GM23248 (cell line): ENCODE measurements at regions not wholly inside any gene's neighbourhood (a gene's known extent, or its start where the extent isn't known, plus 50 kb on each side); places are given as distances from the start of the nearest gene placed in this dataset.

Experiments used
- DNase-seq: peaks from one replicate; pipeline ENCODE4 v3.0.0-alpha.2; 2015
- H2AFZ ChIP-seq: fragments of 200-600 bp; sonication (generic); 2 replicates; pipeline ENCODE4 v1.6.1; 2016; ENCODE audit warnings: antibody characterized with exemption
- H3F3A ChIP-seq: fragments of 200-600 bp; sonication (generic); 2 replicates; pipeline ENCODE4 v1.6.1; 2016; ENCODE audit warnings: mild to moderate bottlenecking, antibody characterized with exemption, mixed run types; ENCODE audit not compliant: insufficient read depth
- H3K27ac ChIP-seq: fragments of 200-600 bp; sonication (generic); 2 replicates; pipeline ENCODE4 v1.5.1; 2016; ENCODE audit warnings: mild to moderate bottlenecking
- H3K27me3 ChIP-seq: fragments of 200-600 bp; sonication (generic); replicated peaks from 2 replicates; pipeline ENCODE4 v1.6.1; 2016; ENCODE audit warnings: mild to moderate bottlenecking; ENCODE audit not compliant: insufficient read depth
- H3K36me3 ChIP-seq: fragments of 200-600 bp; sonication (generic); 2 replicates; pipeline ENCODE4 v1.6.1; 2016; ENCODE audit warnings: low read depth, mild to moderate bottlenecking
- H3K4me1 ChIP-seq: fragments of 200-600 bp; sonication (generic); 2 replicates; pipeline ENCODE4 v1.6.1; 2016; ENCODE audit warnings: mild to moderate bottlenecking; ENCODE audit not compliant: insufficient read depth
- H3K4me2 ChIP-seq: fragments of 200-600 bp; sonication (generic); one replicate; pipeline ENCODE4 v1.6.1; 2016; ENCODE audit warnings: mild to moderate bottlenecking; ENCODE audit not compliant: unreplicated experiment
- H3K4me3 ChIP-seq: fragments of 200-600 bp; sonication (generic); 2 replicates; pipeline ENCODE4 v1.5.1; 2016; ENCODE audit warnings: mild to moderate bottlenecking
- H3K79me2 ChIP-seq: fragments of 200-600 bp; sonication (generic); 2 replicates; pipeline ENCODE4 v1.6.1; 2016; ENCODE audit warnings: mild to moderate bottlenecking; ENCODE audit not compliant: insufficient read depth
- H3K9ac ChIP-seq: fragments of 200-600 bp; sonication (generic); 2 replicates; pipeline ENCODE4 v1.6.1; 2016; ENCODE audit warnings: mild to moderate bottlenecking
- H3K9me2 ChIP-seq: fragments of 200-600 bp; sonication (generic); 2 replicates; pipeline ENCODE4 v1.6.1; 2016; ENCODE audit warnings: mixed run types, mild to moderate bottlenecking, moderate library complexity; ENCODE audit not compliant: insufficient read depth
- H3K9me3 ChIP-seq: fragments of 200-600 bp; sonication (generic); one replicate; pipeline ENCODE4 v1.6.1; 2017; ENCODE audit warnings: low read depth
- H4K20me1 ChIP-seq: fragments of 200-600 bp; sonication (generic); 2 replicates; pipeline ENCODE4 v1.6.0; 2016; ENCODE audit not compliant: insufficient read depth
- EZH2 ChIP-seq: fragments of 200-600 bp; sonication (generic); IDR thresholded peaks from 2 replicates; pipeline ENCODE4 v1.6.1; 2018; ENCODE audit warnings: antibody characterized with exemption, mild to moderate bottlenecking; ENCODE audit not compliant: insufficient read depth, poor library complexity, severe bottlenecking
- EZH2phosphoT487 ChIP-seq: fragments of 200-600 bp; sonication (generic); IDR thresholded peaks from 2 replicates; pipeline ENCODE4 v1.6.1; 2018; ENCODE audit warnings: antibody characterized with exemption, moderate library complexity, mild to moderate bottlenecking, low read depth; ENCODE audit not compliant: insufficient read depth
- WGBS, 2 experiments: methylation state at CpG; one replicate each; pipeline ENCODE4 v1.1.6; 2015 to 2017; ENCODE audit warnings: low lambda C conversion rate in 2 of 2, low coverage in 1 of 2; ENCODE audit errors: missing lambda C conversion rate in 2 of 2; 5-methylcytosine and 5-hydroxymethylcytosine counted together
- in situ Hi-C: fragments of 300-500 bp; cut with MboI; formaldehyde crosslinking; loops from 2 replicates; pipeline ENCODE4 v1.15.0; 2020

DNA sequence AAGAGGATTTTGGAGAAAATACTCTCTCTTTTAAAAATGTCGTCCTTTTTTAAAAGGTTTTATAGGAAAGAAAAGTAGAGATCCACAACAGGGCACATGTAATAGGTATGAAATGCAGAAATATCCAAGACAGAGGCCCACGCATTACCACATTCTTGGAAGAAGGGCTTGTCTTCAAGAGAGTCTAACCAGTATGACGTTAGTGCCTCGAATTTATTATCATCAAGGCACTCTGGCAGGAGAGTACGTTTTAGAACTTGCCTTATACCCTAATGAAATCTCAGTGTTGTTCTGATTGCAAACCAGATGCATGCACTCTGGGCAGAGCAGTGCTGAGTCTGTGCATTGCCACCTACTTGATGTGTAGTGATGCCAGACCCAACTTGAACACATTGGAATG is 342.6 kb upstream of the NFE2L3 start:
- in situ Hi-C loops, result no loop called here
- no peak overlapping the region for H3K9ac ChIP-seq

DNA sequence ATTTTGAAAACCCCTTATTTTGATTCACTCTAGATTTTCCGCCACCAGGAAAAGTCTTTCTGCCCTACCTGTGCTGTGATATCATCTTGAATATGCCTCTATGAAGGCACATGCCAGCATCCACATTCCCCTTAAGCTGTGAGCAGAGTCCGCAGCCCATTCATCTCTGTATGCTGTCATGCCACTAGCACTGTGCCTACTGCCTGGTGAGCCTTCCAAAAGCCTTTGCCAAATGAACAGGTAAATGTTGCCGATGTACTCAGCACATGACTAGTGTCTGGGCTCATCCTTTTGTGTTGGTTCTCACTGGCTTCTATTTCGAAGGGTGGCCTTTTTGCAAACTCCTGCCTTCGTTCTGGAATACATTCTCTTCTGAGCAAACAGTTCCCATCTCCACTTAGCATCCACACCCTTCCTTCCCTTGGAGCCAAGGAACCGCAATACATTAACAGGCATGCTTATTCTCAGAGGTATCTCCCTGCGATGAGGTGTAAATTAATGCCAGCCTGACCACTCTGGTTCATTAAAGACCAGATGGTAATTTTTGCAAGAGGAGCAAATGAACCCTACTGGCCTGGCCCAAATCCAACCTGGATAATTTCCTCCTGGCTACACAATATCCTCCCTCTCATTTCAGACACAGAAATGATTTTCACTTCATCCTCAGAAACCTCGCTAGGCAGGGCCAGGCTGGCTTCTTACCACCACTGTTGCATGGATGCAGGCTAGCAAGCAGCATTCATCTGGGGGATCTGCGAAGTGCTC is 339.7 kb upstream of the NFE2L3 start:
- H3K9me3 ChIP-seq, result no peaks in the 10 kb centered on the region
- no peak overlapping the region for H3K9ac ChIP-seq
- H3K9me2 ChIP-seq, result no peaks in the 10 kb centered on the region
- TF ChIP-seq EZH2 (no peak), EZH2phosphoT487 (no peak)
- H4K20me1 ChIP-seq, result no peaks in the 10 kb centered on the region
- H3F3A ChIP-seq, result no peaks in the 10 kb centered on the region
- no peaks in the 10 kb centered on the region for H3K36me3 ChIP-seq
- 54 to 56% methylated on average over 9 of the region's 9 CpGs for WGBS, 2 experiments
- H3K79me2 ChIP-seq, result no peaks in the 10 kb centered on the region
- H3K27me3 ChIP-seq, result no peaks in the 10 kb centered on the region
- no peaks in the 10 kb centered on the region for H3K4me1 ChIP-seq
- DNase-seq, result no peak
- H3K4me2 ChIP-seq, result no peak overlapping the region
- in situ Hi-C loops, result no loop called here
- no peak overlapping the region for H2AFZ ChIP-seq
- no peak overlapping the region for H3K27ac ChIP-seq
- H3K4me3 ChIP-seq, result no peak overlapping the region

More for the DNA sequence above, 342.6 kb upstream of the NFE2L3 start:
- no peak overlapping the region for H3K4me3 ChIP-seq
- H3K9me3 ChIP-seq, result no peaks in the 10 kb centered on the region
- WGBS, 2 experiments, result 53 to 76% methylated on average over 5 of the region's 5 CpGs
- no peaks in the 10 kb centered on the region for H3K36me3 ChIP-seq
- no peaks in the 10 kb centered on the region for H3K9me2 ChIP-seq
- no peaks in the 10 kb centered on the region for H3K79me2 ChIP-seq
- H4K20me1 ChIP-seq, result no peaks in the 10 kb centered on the region
- no peaks in the 10 kb centered on the region; the same call in 1 of the 2 replicates for H3K27me3 ChIP-seq
- no peak overlapping the region for H2AFZ ChIP-seq
- no peak overlapping the region for H3K27ac ChIP-seq
- H3F3A ChIP-seq, result no peaks in the 10 kb centered on the region
- DNase-seq, result no peak
- TF ChIP-seq EZH2phosphoT487, result no peak
- no peak for TF ChIP-seq EZH2
- H3K4me2 ChIP-seq, result no peak overlapping the region
- peaks cover 4% of the 10 kb centered on the region; the same call in 1 of the 2 replicates for H3K4me1 ChIP-seq

DNA sequence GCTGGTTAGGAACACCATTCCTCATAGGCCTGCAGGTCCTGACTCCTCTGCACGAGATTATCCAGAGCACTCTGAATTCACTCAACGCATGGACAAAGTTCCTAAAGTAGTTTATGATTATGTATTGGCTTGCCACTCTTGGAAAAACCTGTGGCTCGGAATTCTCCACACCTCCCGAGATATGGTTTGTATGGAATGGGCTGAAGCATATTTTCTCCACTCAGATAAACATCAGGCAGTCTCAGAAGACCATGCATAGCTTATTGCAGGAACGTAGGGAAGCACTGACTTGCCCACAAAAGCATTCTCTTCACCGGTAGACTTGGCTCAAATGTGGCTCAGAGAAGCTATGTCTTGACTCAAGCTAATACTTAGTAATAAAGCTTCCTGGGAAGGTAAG is 338.6 kb upstream of the NFE2L3 start:
- H3K4me1 ChIP-seq, result no peaks in the 10 kb centered on the region
- H3K9me2 ChIP-seq, result no peaks in the 10 kb centered on the region
- TF ChIP-seq EZH2phosphoT487 (no peak), EZH2 (no peak)
- in situ Hi-C loops, result no loop called here
- DNase-seq, result no peak
- no peaks in the 10 kb centered on the region for H3K36me3 ChIP-seq
- H3K9ac ChIP-seq, result no peak overlapping the region
- H3K4me3 ChIP-seq, result no peak overlapping the region
- no peak overlapping the region for H3K4me2 ChIP-seq
- H3K27me3 ChIP-seq, result no peaks in the 10 kb centered on the region
- H3K27ac ChIP-seq, result no peak overlapping the region
- no peak overlapping the region for H2AFZ ChIP-seq
- no peaks in the 10 kb centered on the region for H4K20me1 ChIP-seq
- WGBS, 2 experiments, result 54 to 62% methylated on average over 6 of the region's 6 CpGs
- no peaks in the 10 kb centered on the region for H3F3A ChIP-seq
- no peaks in the 10 kb centered on the region for H3K9me3 ChIP-seq
- no peaks in the 10 kb centered on the region for H3K79me2 ChIP-seq

DNA sequence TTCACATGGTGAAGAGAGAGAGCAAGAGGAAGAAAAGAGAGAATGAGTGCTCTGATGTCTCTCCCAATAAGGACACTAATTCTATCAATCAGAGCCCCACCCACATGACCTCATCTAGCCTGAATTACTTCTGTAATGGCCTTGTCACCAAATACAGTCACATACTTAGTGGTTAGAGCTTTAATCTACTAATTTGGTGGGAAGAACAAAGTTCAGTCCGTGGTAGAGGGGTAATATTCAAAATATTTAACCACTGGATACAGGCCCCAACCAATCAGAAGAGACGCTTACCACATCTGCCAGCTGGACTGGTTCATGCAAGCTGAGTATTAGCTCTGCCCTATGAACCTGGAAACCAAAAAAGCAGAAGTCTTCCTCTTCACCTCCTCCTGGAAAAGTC is 336.3 kb upstream of the NFE2L3 start:
- H4K20me1 ChIP-seq, result no peaks in the 10 kb centered on the region
- no peaks in the 10 kb centered on the region for H3K9me2 ChIP-seq

More for the DNA sequence above, 336.3 kb upstream of the NFE2L3 start:
- in situ Hi-C loops, result no loop called here
- Histone ChIP-seq H3K79me2 (no peaks in the 10 kb centered on the region), H3K27ac (no peak overlapping the region), H3K36me3 (no peaks in the 10 kb centered on the region), H3K9me3 (no peaks in the 10 kb centered on the region), H2AFZ (no peak overlapping the region), H3K4me3 (no peak overlapping the region), H3K9ac (no peak overlapping the region), H3K27me3 (no peaks in the 10 kb centered on the region), H3F3A (no peaks in the 10 kb centered on the region), H3K4me1 (no peaks in the 10 kb centered on the region), H3K4me2 (no peak overlapping the region)
- TF ChIP-seq EZH2 (no peak), EZH2phosphoT487 (no peak)
- no peak for DNase-seq
- 39 to 50% methylated on average over 2 of the region's 2 CpGs for WGBS, 2 experiments
